Aorta (tissue), 5 donors: ENCODE measurements at regions not wholly inside any gene's neighbourhood (a gene's known extent, or its start where the extent isn't known, plus 50 kb on each side); places are given as distances from the start of the nearest gene placed in this dataset.

Source experiments
- ATAC-seq: fragments of 200-7000 bp; cut with Tn5 transposase; one replicate; pipeline ENCODE4 v1.9.1; 2022; ENCODE audit warnings: moderate library complexity; ENCODE audit not compliant: low FRiP score
- DNase-seq, 2 donors: peaks; one replicate each; pipeline ENCODE4 v3.0.0-alpha.2; 2020
- H3K27ac ChIP-seq, 2 donors: one replicate each; pipeline ENCODE4 v1.5.1; 2013; ENCODE audit warnings: low read length in 2 of 2, mild to moderate bottlenecking in 2 of 2, moderate library complexity in 2 of 2, control low read depth in 1 of 2, inconsistent platforms in 1 of 2, low read depth in 1 of 2
- H3K27me3 ChIP-seq, 2 donors: one replicate each; pipeline ENCODE4 v1.6.1; 2013; ENCODE audit warnings: control low read depth in 1 of 2, low read length in 1 of 2, mild to moderate bottlenecking in 1 of 2, moderate library complexity in 1 of 2; ENCODE audit not compliant: insufficient read depth in 2 of 2, control insufficient read depth in 1 of 2
- H3K36me3 ChIP-seq, 2 donors: one replicate each; pipeline ENCODE4 v1.6.1; 2013; ENCODE audit warnings: control low read depth in 1 of 2, low read length in 1 of 2, mild to moderate bottlenecking in 1 of 2; ENCODE audit not compliant: insufficient read depth in 2 of 2, control insufficient read depth in 1 of 2
- H3K4me1 ChIP-seq, 2 donors: one replicate each; pipeline ENCODE4 v1.6.1; 2013; ENCODE audit warnings: low read length in 2 of 2, control low read depth in 1 of 2, mild to moderate bottlenecking in 1 of 2, moderate library complexity in 1 of 2; ENCODE audit not compliant: insufficient read depth in 2 of 2, control insufficient read depth in 1 of 2
- H3K4me3 ChIP-seq, 2 donors: one replicate each; pipeline ENCODE4 v1.5.1; 2013; ENCODE audit warnings: low read length in 2 of 2, control low read depth in 1 of 2, mild to moderate bottlenecking in 1 of 2
- H3K9me3 ChIP-seq: one replicate; pipeline ENCODE4 v1.6.1; 2013; ENCODE audit warnings: mild to moderate bottlenecking, low read length; ENCODE audit not compliant: control insufficient read depth
- WGBS, 2 donors: extraction: QIAGEN DNeasy Blood & Tissue Kit; methylation state at CpG; one replicate each; pipeline ENCODE4 v1.1.7; 2013; 5-methylcytosine and 5-hydroxymethylcytosine counted together
- intact Hi-C, 2 donors: fragments of 100-400 bp; cut with DNase I; formaldehyde crosslinking; loops; one replicate each; pipeline versions ENCODE4 v1.14.2 to v1.15.0; 2022
- donor health status: healthy with polysubstance abuse.
- donor health status: Bipolar disorder and iron deficiency.
- donor health status: DM: no; HTN: no; CAD: no.
- donor health status: DM: no; HTN: no; CAD: no.
- donor health status: DM: yes; HTN: yes; CAD: no.

DNA sequence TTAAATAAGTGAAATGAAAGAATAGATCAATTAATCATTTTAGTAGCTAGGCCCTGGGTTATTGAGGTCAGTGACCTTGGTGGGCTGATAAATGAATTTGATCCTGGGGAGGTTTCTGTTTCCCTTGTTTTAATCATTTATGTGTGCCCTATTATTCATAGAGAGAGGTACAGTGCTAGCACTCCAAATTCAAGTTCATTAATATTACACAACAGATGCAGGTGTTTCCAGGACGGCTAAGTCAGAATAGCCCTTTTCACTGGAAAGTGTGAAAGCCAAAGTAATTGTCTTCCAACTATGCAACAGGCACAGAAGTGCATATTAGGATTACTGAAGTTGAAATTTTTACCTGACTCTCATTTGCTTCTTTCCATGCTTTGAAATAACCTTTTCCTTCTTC lies 61.7 kb upstream of the SGK1 start:
- Histone ChIP-seq H3K27me3 (no peaks in the 10 kb centered on the region), H3K4me1 (no peaks in the 10 kb centered on the region), H3K27ac (no peak overlapping the region), H3K4me3 (no peak overlapping the region), H3K9me3 (peaks cover 1% of the 10 kb centered on the region), H3K36me3 (no peaks in the 10 kb centered on the region)
- DNase-seq (no peak), ATAC-seq (no peak)
- 86 to 90% methylated on average over 1 of the region's 1 CpG for WGBS, 2 donors
- intact Hi-C loops: loop anchor here (10.0 kb wide), 2 partner anchors 205 to 445 kb away; no protein-coding TSS in a partner anchor

DNA sequence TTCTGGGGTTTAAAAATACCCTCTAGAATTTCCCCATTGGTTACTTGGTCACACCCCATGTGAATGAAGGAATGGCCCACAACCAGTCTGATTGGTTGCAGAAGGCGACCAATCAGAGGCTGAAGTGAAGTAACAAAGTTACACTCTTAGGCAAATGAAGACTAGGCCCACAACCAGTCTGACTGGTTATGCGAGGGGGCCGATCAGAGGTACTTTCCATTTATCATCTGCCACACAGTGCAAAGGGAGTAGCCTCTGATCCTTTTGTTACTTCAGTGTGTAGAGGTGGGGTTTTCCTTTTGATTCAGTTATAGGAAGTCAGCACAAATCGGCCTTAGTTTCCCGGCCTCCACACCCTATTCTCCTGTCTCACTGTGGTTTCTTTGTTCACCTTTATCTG lies 61.2 kb upstream of the SGK1 start:
- ATAC-seq: no peak
- H3K27ac ChIP-seq: no peak overlapping the region
- H3K4me1 ChIP-seq: no peaks in the 10 kb centered on the region
- no peaks in the 10 kb centered on the region for H3K27me3 ChIP-seq
- no peak for DNase-seq
- H3K36me3 ChIP-seq: no peaks in the 10 kb centered on the region
- H3K4me3 ChIP-seq: no peak overlapping the region
- intact Hi-C loops: loop anchor here (10.0 kb wide), 2 partner anchors 204 to 446 kb away; no protein-coding TSS in a partner anchor
- WGBS, 2 donors: 95% methylated on average over 5 of the region's 5 CpGs
- H3K9me3 ChIP-seq: peaks cover 1% of the 10 kb centered on the region

DNA sequence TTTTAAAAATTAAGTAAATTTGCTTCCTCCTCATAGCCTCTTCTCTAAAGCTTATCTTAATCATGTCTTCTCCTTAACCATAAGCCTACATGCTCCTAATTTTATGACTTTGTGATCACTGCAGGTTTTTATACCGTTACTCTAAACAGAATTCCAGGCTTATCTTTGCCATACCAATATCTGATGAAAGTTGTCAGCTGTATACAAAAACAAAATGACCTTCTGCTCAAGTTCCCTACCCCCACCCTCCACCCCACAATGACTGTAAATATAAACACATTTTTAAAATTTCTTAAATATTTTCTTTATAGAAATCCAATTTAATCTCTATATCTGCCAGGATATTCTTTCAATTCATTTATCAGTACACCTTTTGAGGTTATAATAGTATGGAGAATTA lies 60.5 kb upstream of the SGK1 start:
- intact Hi-C loops: loop anchor here (10.0 kb wide), 2 partner anchors 204 to 446 kb away; no protein-coding TSS in a partner anchor
- 85 to 93% methylated on average over 1 of the region's 1 CpG for WGBS, 2 donors
- H3K9me3 ChIP-seq: peaks cover 1% of the 10 kb centered on the region
- no peaks in the 10 kb centered on the region for H3K36me3 ChIP-seq
- no peak for ATAC-seq
- H3K27ac ChIP-seq: no peak overlapping the region
- no peak overlapping the region for H3K4me3 ChIP-seq
- H3K27me3 ChIP-seq: no peaks in the 10 kb centered on the region
- H3K4me1 ChIP-seq: no peaks in the 10 kb centered on the region
- no peak for DNase-seq

DNA sequence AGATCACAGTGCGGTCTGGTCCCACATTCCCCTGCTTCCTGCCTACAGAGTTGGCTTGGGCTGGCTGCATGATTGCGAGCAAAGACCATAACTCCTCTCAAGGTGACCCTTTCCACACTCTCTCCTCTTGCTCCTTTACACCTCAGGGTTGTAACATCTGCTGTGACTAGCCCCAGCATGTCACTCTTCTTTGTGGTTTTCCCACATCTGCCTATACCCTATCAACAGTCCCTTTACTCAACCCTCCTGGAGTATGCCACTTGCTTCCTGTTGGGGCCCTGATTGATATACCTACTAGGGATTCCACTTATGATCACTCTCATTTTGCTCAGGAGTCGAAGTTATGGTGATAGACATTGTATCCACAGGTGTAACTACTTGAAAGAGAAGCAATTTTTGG lies 58.9 kb upstream of the SGK1 start:
- no peaks in the 10 kb centered on the region for H3K9me3 ChIP-seq
- no peaks in the 10 kb centered on the region for H3K27me3 ChIP-seq
- WGBS, 2 donors: 82 to 95% methylated on average over 3 of the region's 3 CpGs
- DNase-seq (no peak), ATAC-seq (no peak)
- H3K36me3 ChIP-seq: no peaks in the 10 kb centered on the region
- H3K4me3 ChIP-seq: no peak overlapping the region
- H3K4me1 ChIP-seq: peaks cover 0 to 4% of the 10 kb centered on the region in 2 donors
- intact Hi-C loops: loop anchor here (10.0 kb wide), 2 partner anchors 202 to 448 kb away; no protein-coding TSS in a partner anchor
- no peak overlapping the region for H3K27ac ChIP-seq

DNA sequence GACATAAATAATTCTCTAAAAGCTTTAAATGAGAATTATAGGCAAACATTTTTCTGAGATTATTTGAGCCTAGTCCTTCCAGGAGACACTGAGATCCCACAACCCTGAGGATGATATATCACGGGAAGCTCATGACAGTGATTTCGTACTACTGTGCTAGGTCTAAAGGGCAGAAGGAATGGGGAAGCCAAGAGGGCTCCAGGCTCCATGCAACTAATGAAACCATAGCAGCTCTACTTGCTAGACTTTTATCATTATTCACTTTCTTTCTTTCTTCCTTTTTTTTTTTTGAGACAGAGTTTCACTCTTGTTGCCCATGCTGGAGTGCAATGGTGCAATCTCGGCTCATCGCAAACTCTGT lies 57.3 kb upstream of the SGK1 start:
- WGBS, 2 donors: 96 to 98% methylated on average over 4 of the region's 4 CpGs
- no peak overlapping the region for H3K4me3 ChIP-seq
- no peak for ATAC-seq
- H3K4me1 ChIP-seq: peaks cover 0 to 4% of the 10 kb centered on the region in 2 donors
- H3K27me3 ChIP-seq: no peaks in the 10 kb centered on the region
- DNase-seq: no peak
- intact Hi-C loops: loop anchor here (10.0 kb wide), 2 partner anchors 200 to 450 kb away; no protein-coding TSS in a partner anchor
- no peaks in the 10 kb centered on the region for H3K36me3 ChIP-seq
- no peak overlapping the region for H3K27ac ChIP-seq
- no peaks in the 10 kb centered on the region for H3K9me3 ChIP-seq

DNA sequence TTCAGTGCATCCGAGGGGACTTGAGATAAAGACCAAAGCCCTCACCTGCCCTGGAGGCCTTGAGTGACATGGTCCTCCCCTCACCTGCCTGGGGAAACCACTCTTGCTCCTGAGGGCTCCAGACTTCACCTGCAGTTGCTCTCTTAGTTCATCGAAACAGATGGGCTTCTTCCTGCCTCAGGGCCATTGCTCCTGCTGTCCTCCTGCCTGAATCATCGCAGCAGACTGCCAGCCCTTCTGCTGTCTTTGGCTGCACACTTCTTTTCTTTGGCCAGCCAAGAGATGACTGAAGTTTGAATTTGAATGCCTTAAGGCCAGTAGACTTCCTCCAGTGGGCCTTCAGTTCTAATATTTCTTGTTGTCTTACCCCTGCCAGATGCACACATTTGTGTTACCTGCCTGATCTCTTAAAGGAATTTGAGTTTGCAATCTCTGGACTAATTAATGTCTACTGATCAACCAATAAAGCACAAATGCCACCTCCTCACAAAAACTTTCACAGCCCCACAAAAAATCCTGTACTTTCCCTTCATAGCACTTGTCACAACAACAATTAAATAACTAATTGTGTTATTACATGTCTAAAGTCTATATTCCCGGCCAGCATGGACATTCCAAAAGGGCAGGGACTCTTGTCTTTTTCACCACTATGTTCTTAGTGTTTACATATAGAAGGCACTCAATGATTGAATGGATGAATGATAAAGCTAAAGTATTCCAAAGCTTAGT lies 56.7 kb upstream of the SGK1 start:
- no peak overlapping the region for H3K4me3 ChIP-seq
- ATAC-seq: peak; percentile 76
- H3K4me1 ChIP-seq: peaks cover 0 to 4% of the 10 kb centered on the region in 2 donors
- 32 to 37% methylated on average over 4 of the region's 4 CpGs for WGBS, 2 donors
- H3K36me3 ChIP-seq: no peaks in the 10 kb centered on the region
- intact Hi-C loops: loop anchor here (5.0 to 10.0 kb wide), 4 partner anchors 142 to 450 kb away; no protein-coding TSS in a partner anchor
- DNase-seq: peak; percentile 71 to 82
- no peaks in the 10 kb centered on the region for H3K9me3 ChIP-seq
- H3K27ac ChIP-seq: peak overlapping the region in 1 of 2 donors; percentile 55
- H3K27me3 ChIP-seq: no peaks in the 10 kb centered on the region

DNA sequence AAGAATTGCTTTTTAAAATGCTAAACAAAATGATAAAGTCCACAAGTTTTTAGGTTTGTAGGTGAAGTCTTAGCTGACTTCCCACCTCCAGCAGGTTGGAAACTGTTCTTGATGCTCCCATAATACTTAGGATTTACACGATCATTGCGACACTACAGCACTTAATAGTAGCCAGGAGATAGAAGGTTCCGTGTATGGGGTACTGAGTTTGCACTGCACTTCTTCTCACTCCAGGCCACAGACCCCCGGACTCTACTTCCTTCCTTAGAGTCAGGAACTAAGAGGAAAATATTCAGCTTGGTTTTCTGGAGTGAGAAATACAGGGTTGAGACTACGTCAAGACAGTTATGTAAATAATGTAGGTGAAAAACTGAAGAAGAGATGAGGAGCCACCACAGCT lies 56.1 kb upstream of the SGK1 start:
- intact Hi-C loops: loop anchor here (5.0 to 10.0 kb wide), 4 partner anchors 142 to 451 kb away; no protein-coding TSS in a partner anchor
- H3K36me3 ChIP-seq: no peaks in the 10 kb centered on the region
- peak overlapping the region in 1 of 2 donors; percentile 55 for H3K27ac ChIP-seq
- 77 to 79% methylated on average over 5 of the region's 5 CpGs for WGBS, 2 donors
- no peaks in the 10 kb centered on the region for H3K9me3 ChIP-seq
- no peaks in the 10 kb centered on the region for H3K27me3 ChIP-seq
- ATAC-seq: peak; percentile 11
- H3K4me1 ChIP-seq: peaks cover 0 to 4% of the 10 kb centered on the region in 2 donors
- no peak overlapping the region for H3K4me3 ChIP-seq
- DNase-seq: no peak

DNA sequence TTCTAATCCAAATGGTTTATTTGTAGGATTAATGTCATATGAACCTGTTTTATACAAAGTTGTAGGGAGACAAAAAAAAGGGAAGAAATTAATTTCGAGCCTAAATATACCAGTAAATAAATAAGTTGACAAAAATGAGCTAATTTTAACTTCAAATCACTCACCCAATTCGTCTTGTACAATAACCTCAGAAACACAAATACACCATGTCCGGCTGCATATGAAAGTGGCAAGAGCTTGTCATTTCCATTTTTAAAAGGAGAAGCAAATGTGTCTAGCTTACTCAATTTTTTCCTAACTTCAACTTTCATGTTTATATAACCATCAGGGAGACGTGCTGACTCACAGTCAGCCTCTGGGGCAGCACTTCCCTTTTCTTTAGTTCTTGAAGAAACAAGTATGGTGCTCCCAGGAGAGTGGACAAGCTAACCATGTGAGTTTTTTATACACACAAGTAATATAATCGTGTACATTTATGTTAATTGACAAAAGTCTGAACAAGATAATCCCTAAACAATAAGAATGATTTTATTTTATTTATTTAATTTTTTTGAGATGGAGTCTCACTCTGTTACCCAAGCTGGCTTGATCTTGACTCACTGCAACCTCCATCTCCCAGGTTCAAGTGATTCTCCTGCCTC lies 55.5 kb upstream of the SGK1 start:
- Histone ChIP-seq H3K36me3 (no peaks in the 10 kb centered on the region), H3K27me3 (no peaks in the 10 kb centered on the region), H3K27ac (no peak overlapping the region), H3K4me1 (peaks cover 0 to 4% of the 10 kb centered on the region in 2 donors), H3K9me3 (no peaks in the 10 kb centered on the region), H3K4me3 (no peak overlapping the region)
- DNase-seq (peak in 1 of 2 donors; percentile 85), ATAC-seq (peak; percentile 86)
- 0 to 2% methylated on average over 5 of the region's 5 CpGs for WGBS, 2 donors
- intact Hi-C loops: loop anchor here (5.0 to 10.0 kb wide), 4 partner anchors 141 to 451 kb away; no protein-coding TSS in a partner anchor
